GM21367 (cell line): ENCODE measurements at regions not wholly inside any gene's neighbourhood (a gene's known extent, or its start where the extent isn't known, plus 50 kb on each side); places are given as distances from the start of the nearest gene placed in this dataset.

ENCODE experiments used
- ATAC-seq: cut with Tn5 transposase; IDR thresholded peaks from one replicate; pipeline ENCODE4 v1.9.1; 2021; ENCODE audit not compliant: unreplicated experiment

GRCh38 chr5:167248257-167248656 is 1043.2 kb upstream of the WWC1 start:
- ATAC-seq, result no peak

DNA sequence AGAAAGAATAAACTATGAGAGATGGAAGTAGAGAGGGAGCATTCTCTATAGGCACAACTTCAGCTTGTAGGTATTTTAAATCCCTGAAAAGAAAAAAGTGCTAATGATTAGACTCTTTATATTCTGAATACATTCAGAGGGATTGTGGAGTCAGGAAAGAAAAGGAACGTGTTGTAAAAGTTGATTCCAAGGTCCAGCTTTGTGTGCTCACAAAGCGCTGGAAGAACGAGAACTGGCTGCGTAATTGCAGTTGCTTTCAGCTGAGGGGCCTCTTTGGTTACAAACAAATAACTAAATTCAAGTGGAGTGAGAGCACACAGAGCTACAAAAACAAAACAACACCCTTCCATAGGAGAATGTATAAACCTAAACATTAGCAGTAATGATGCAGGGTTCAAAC is 1040.4 kb upstream of the WWC1 start:
- no peak for ATAC-seq

- ATAC-seq, result no peak
These were observed 1037.3 kb upstream of the WWC1 start for GRCh38 chr5:167254132-167254531.

DNA sequence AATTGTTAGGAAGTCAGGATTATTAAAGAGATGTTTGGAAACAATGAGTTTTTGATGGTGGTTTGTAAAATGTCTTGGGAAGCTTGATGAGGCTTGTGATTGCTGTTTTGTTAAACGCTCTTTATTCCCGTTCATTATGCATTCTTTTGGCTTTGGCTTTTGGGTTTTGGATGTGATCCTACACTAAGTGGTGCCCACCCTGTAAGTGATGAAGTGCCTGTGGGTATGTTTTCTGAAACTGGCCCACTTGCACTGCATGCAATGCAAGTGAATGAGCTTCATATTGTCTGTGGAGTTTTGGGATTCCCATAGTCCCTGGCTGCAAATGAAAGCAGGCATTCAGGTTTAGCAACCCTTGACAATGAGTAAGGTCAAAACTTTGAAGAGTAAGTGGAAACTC is 1035.5 kb upstream of the WWC1 start:
- no peak for ATAC-seq

DNA sequence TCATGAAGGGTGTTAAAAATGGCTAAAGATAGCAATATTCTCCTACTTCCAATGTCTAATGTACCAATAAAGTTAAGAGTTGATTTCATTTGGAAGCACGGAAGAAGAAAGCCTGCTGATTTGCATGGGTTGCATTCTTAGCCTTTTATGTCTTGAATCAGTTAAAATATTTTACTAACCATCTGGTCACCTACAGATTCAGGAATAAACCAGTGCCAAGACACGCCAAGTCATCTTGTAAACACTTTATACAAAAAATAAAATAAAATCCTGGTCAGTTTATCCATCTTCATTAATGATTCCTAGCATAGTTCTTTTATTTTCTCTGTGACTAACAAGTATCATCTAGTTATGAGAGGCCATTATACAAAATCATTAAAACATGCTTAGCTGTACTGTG is 1031.6 kb upstream of the WWC1 start:
- no peak for ATAC-seq

GRCh38 chr5:167261309-167262100 is 1029.9 kb upstream of the WWC1 start:
- ATAC-seq, result no peak

DNA sequence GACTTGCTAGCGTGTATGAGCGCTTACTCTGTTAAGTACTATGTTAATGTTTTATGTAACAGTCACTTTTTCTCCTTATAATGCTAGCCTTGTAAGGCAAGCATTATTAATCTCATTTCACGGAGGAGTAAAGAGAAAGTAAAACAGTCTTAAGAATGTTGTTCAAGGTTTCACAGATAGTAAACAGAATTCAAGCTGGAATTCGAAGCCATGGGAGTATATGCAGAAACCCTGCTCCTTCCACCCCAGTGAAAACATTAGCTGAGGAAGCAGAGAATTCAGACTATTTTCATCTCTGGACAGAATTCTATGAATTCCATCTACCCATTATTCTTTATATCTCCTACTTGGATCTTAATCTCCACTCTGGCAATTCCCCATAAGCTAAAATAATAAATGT is 1028.3 kb upstream of the WWC1 start:
- no peak for ATAC-seq

DNA sequence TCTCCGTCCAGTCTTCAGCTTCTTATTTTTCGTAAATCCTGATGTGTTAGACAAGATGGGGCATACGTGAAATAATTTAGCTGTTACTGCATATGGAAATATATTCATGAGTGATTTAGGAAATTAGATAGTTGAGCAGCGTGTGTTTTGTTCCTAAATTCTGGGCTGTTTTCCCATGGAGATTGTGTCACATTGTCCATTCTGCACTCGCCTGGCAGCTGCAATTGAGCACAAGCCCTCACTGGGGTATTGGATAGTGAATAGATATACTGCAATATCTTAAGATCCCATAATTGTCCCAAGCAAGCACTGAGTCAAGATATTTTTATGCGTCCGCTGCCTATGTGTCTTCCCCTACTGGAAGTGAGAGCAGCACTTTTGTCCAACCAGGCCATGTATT is 1027.1 kb upstream of the WWC1 start:
- no peak for ATAC-seq

GRCh38 chr5:167268337-167268736 is 1023.1 kb upstream of the WWC1 start:
- no peak for ATAC-seq

DNA sequence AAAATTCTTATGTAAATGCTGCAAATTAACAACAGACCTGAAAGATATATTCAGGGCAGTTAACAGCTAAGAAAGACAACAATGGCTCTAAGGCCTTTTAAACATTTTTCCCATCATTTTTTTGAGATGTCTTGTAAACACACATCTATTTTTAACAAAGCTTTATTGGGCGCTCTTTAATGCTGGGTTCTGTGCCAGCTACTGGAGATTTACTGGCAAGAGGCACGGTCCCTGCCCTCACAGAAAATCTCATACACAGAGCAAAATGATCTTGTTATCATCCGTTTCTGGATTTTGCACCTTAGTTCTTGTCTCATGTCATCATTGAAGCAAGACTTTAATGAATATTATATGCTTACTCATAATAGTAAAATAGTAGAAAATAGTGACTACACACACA is 1022.3 kb upstream of the WWC1 start:
- ATAC-seq, result no peak

- no peak for ATAC-seq
These were observed 1020.4 kb upstream of the WWC1 start for GRCh38 chr5:167271081-167271480.

- ATAC-seq, result no peak
These were observed 1019.9 kb upstream of the WWC1 start for GRCh38 chr5:167271511-167271910.

DNA sequence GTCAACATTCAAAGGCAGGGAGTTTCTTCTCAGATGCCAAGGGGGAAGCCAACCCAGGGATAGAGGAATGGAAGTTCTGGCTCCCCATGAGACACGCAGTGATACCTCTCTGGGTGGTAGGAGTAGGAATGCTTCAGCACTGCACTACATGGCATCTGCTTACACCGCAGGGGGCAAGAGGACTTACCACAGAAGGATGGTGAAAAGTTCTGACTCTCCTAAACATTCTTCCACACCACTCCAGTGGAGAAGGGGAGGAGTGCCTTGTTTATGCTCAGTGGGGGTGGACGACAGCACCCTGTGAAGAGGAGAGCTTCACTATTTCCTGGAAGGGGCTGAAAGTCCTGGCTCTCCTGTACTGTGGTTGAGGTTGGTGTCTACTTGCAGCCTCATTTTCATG is 1011.3 kb upstream of the WWC1 start:
- ATAC-seq, result no peak

DNA sequence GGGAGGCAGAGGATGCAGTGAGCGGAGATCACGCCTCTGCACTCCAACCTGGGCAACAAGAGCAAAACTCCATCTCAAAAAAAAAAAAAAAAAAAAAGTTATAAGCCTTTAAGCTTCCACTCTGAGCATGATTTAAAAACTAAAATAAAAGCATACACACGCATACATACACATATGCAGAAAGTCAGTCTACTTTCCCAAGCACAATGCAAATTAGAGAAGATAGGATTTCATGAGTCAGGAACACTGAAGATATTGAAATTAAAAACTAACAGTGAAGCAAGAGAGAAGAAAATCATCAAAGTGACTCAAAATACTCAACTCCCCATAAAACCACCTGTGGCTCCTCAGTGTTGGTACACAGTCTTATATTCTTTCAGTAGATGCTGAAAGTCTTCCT is 1009.5 kb upstream of the WWC1 start:
- ATAC-seq, result no peak

DNA sequence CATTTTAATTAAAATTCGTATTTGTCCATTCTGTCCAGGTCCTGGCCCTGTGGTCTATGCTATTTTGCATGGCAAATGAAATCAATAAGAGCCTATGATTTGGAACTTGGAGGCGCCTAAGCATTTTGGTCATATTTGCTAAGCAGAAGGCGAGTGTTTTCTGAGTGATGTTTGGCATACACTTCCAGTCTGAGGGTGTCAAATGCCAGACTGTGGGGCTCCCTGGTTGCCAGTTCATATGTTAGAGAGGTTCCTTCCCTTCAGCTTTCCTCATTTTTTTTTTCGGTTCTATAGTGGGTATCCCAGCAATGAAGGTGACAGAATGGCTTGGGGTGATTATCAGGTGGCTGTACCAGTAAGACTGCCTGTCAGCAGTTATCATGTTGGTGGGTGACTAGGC is 1007.8 kb upstream of the WWC1 start:
- no peak for ATAC-seq

GRCh38 chr5:167284222-167284890 is 1007.1 kb upstream of the WWC1 start:
- no peak for ATAC-seq

- ATAC-seq, result no peak
These were observed 1005.9 kb upstream of the WWC1 start for GRCh38 chr5:167285591-167285990.

- ATAC-seq, result no peak
These were observed 1004.6 kb upstream of the WWC1 start for GRCh38 chr5:167286891-167287290.

- no peak for ATAC-seq
These were observed 1001.0 kb upstream of the WWC1 start for GRCh38 chr5:167290478-167290877.

- ATAC-seq, result no peak
These were observed 996.4 kb upstream of the WWC1 start for GRCh38 chr5:167294882-167295680.

DNA sequence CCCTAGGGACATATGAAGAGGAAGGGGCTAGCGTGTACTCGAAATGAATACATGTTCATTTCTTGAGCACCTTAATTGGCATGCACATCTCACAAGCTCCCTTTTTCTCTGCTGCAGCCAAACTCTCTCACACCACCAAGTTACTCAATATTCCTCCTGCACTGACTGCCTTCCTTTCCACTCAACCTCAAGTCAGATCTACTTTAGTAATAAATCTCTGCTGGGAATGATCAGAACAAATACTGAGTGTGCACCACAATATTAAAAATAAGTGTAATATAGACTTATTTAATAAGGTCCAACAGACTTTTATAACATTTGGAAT is 995.8 kb upstream of the WWC1 start:
- ATAC-seq, result no peak

- no peak for ATAC-seq
These were observed 995.4 kb upstream of the WWC1 start for GRCh38 chr5:167296066-167296465.
